Right atrium auricular region (tissue), 2 donors: ENCODE measurements at regions not wholly inside any gene's neighbourhood (a gene's known extent, or its start where the extent isn't known, plus 50 kb on each side); places are given as distances from the start of the nearest gene placed in this dataset.

Experiments used
- DNase-seq: peaks from one replicate; pipeline ENCODE4 v3.0.0-alpha.2; 2019; ENCODE audit warnings: low spot score
- H3K27ac ChIP-seq, 2 donors: fragments of 200-600 bp; sonication (generic); 1 replicate in 1 of 2; 2 replicates in 1 of 2; pipeline ENCODE4 v1.5.1; 2016 to 2019
- H3K27me3 ChIP-seq, 2 donors: fragments of 200-600 bp; sonication (generic); one replicate each; pipeline versions ENCODE4 v1.5.1 to v1.6.0; 2017 to 2019
- H3K36me3 ChIP-seq: fragments of 200-600 bp; sonication (generic); one replicate; pipeline ENCODE4 v1.5.1; 2016
- H3K4me1 ChIP-seq, 2 donors: fragments of 200-600 bp; sonication (generic); one replicate each; pipeline versions ENCODE4 v1.5.1 to v1.6.0; 2017 to 2019
- H3K4me3 ChIP-seq, 2 donors: fragments of 200-600 bp; sonication (generic); 1 replicate in 1 of 2; 2 replicates in 1 of 2; pipeline ENCODE4 v1.5.1; 2017 to 2019; ENCODE audit warnings: mild to moderate bottlenecking in 1 of 2, moderate library complexity in 1 of 2
- H3K9me3 ChIP-seq, 2 donors: fragments of 200-600 bp; sonication (generic); one replicate each; pipeline ENCODE4 v1.5.1; 2019
- TF ChIP-seq, protein P1 (sequence below), 2 donors: fragments of 200-600 bp; sonication (generic); IDR thresholded peaks; one replicate each; pipeline ENCODE4 v1.5.1; 2019; ENCODE audit warnings: antibody characterized with exemption in 2 of 2

- TF ChIP-seq, protein P1, sequence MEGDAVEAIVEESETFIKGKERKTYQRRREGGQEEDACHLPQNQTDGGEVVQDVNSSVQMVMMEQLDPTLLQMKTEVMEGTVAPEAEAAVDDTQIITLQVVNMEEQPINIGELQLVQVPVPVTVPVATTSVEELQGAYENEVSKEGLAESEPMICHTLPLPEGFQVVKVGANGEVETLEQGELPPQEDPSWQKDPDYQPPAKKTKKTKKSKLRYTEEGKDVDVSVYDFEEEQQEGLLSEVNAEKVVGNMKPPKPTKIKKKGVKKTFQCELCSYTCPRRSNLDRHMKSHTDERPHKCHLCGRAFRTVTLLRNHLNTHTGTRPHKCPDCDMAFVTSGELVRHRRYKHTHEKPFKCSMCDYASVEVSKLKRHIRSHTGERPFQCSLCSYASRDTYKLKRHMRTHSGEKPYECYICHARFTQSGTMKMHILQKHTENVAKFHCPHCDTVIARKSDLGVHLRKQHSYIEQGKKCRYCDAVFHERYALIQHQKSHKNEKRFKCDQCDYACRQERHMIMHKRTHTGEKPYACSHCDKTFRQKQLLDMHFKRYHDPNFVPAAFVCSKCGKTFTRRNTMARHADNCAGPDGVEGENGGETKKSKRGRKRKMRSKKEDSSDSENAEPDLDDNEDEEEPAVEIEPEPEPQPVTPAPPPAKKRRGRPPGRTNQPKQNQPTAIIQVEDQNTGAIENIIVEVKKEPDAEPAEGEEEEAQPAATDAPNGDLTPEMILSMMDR (IDR thresholded peaks at IDR 0.05), result no peak
- H3K36me3 ChIP-seq, result no peaks in the 10 kb centered on the region
- no peaks in the 10 kb centered on the region for H3K27me3 ChIP-seq
- H3K4me1 ChIP-seq, result no peaks in the 10 kb centered on the region
- no peak overlapping the region for H3K27ac ChIP-seq
- no peak for DNase-seq
- H3K9me3 ChIP-seq, result no peaks in the 10 kb centered on the region
- H3K4me3 ChIP-seq, result no peak overlapping the region
Observed at GRCh38 chr2:220134756-220135534, 507.5 kb downstream of the SLC4A3 start.

- no peaks in the 10 kb centered on the region for H3K36me3 ChIP-seq
- no peak for DNase-seq
- H3K4me1 ChIP-seq, result no peaks in the 10 kb centered on the region
- no peak overlapping the region for H3K4me3 ChIP-seq
- no peaks in the 10 kb centered on the region for H3K27me3 ChIP-seq
- TF ChIP-seq, protein P1 (IDR thresholded peaks at IDR 0.05), result no peak
- H3K9me3 ChIP-seq, result no peaks in the 10 kb centered on the region
- H3K27ac ChIP-seq, result no peak overlapping the region
Observed at GRCh38 chr2:220143336-220143735, 515.9 kb downstream of the SLC4A3 start.

DNA sequence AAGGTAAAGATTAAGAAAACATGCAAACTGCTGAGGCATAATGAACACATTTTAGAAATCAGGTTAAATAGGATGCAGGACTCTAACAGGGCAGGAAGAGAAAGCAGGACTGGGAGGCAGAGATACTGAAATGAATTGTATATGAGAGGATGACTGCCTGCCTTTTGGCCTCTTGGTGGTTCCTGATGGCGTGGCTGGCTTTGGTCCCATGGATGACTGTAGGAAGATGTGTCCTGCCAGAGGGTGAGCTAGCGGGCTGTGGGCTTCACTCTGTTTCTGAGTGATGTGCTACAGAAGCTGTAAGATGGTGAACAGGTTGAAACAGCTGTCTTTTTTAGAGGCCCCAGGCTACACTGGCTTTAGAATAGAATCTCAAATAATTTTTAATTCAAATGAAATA, 517.0 kb downstream of the SLC4A3 start:
- Histone ChIP-seq H3K27ac (no peak overlapping the region), H3K4me1 (no peaks in the 10 kb centered on the region), H3K27me3 (no peaks in the 10 kb centered on the region), H3K4me3 (no peak overlapping the region), H3K9me3 (no peaks in the 10 kb centered on the region), H3K36me3 (no peaks in the 10 kb centered on the region)
- TF ChIP-seq, protein P1 (IDR thresholded peaks at IDR 0.05), result no peak
- no peak for DNase-seq

DNA sequence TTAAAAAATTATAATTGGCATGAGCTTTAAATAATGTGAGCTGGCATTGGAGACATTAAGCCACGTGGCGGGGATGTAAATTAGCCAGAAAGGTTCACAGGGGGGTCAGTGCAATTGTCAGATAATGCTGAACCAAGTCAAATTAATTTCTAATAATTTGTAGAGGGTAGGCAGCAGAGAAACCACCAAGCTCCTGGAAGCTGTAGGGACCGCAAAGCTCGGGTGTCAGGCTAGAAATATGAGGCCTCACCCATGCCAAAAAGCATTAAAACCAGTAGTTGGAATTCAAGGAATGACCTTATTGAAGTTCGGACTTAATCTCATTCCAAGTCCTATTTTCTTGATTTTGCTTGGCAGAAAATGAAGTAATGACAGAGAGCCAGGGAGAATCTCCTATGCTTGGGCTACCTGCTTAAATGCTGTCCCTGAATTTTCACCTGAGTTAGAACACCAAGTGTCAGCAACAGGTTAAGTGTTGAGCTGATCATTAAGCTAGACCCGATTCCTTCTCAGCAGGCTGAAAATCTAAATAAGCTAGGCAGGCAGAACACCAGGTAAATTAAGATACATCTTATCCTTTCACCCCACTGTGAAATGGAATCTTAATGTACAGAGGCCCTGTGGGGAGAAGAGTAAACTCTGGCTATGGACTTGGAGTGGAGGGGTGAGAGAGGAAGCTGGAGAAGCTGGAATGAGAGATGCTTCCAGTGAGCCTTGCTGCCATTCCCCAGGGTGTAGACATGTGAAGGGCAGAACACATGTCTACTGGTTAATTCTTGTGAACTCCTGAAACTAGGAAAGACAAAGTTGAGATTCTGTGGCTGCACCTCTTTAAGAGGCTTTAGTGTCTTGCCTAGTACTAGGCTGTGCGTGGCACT, 520.0 kb downstream of the SLC4A3 start:
- no peak for DNase-seq
- no peak overlapping the region for H3K27ac ChIP-seq
- no peak overlapping the region for H3K4me3 ChIP-seq
- no peaks in the 10 kb centered on the region for H3K27me3 ChIP-seq
- no peaks in the 10 kb centered on the region for H3K9me3 ChIP-seq
- H3K4me1 ChIP-seq, result no peaks in the 10 kb centered on the region
- TF ChIP-seq, protein P1 (IDR thresholded peaks at IDR 0.05), result no peak
- no peaks in the 10 kb centered on the region for H3K36me3 ChIP-seq

- H3K4me1 ChIP-seq, result no peaks in the 10 kb centered on the region
- no peaks in the 10 kb centered on the region for H3K9me3 ChIP-seq
- TF ChIP-seq, protein P1 (IDR thresholded peaks at IDR 0.05), result no peak
- no peaks in the 10 kb centered on the region for H3K36me3 ChIP-seq
- no peak overlapping the region for H3K4me3 ChIP-seq
- H3K27ac ChIP-seq, result no peak overlapping the region
- no peaks in the 10 kb centered on the region for H3K27me3 ChIP-seq
- DNase-seq, result no peak
Observed at GRCh38 chr2:220148471-220149248, 521.2 kb downstream of the SLC4A3 start.
